ENCODE measurements at regions not wholly inside any gene's neighbourhood (a gene's known extent, or its start where the extent isn't known, plus 50 kb on each side); places are given as distances from the start of the nearest gene placed in this dataset.
"Not testable (repeated sequence)": the region's sequence is repeated elsewhere in the genome, so short reads cannot be mapped to it uniquely, and the experiment has no call there.

- Histone ChIP-seq H3K4me3 (ENCODE audit: low read depth, low read length, poor library complexity, severe bottlenecking) (no peak overlapping the region), H3K9me3 (ENCODE audit: low read length) (no peaks in the 10 kb centered on the region), H3K4me2 (ENCODE audit: low read length) (no peak overlapping the region), H3K79me2 (ENCODE audit: insufficient read depth, low read depth, low read length) (no peaks in the 10 kb centered on the region), H3K27ac (ENCODE audit: low read depth, low read length, poor library complexity, severe bottlenecking) (no peak overlapping the region), H3K36me3 (ENCODE audit: insufficient read depth, low read length) (no peaks in the 10 kb centered on the region), H4K20me1 (ENCODE audit: insufficient read depth, low read length) (no peaks in the 10 kb centered on the region), H3K9me2 (ENCODE audit: insufficient read depth, low read length) (no peaks in the 10 kb centered on the region), H2AFZ (ENCODE audit: low read length) (no peak overlapping the region), H3K4me1 (ENCODE audit: insufficient read depth, low read length, poor library complexity, severe bottlenecking) (no peaks in the 10 kb centered on the region)
- intact Hi-C loops (cut with micrococcal nuclease; ENCODE audit: unreplicated experiment) = no loop called here
- ChIA-PET POLR2A (no interaction called here), CTCF (ENCODE audit: unreplicated experiment) (no interaction called here)
- TF ChIP-seq EZH2phosphoT487 (IDR thresholded peaks at IDR 0.05; ENCODE audit: borderline replicate concordance, low read depth, low read length) (no peak), CTCF (conservative IDR thresholded peaks at IDR 0.05; ENCODE audit: low read length) (no peak)
- BruUV-seq (replicated peaks) = no TSS peak
- no peak for DNase-seq (ENCODE audit: low spot score)
Measured at GRCh38 chr9:21543187-21543586, 61.1 kb upstream of the IFNE start.

- H3K4me3 ChIP-seq (ENCODE audit: low read depth, low read length, poor library complexity, severe bottlenecking); H4K20me1 ChIP-seq (ENCODE audit: insufficient read depth, low read length); H3K36me3 ChIP-seq (ENCODE audit: insufficient read depth, low read length); BruUV-seq (replicated peaks); H3K4me2 ChIP-seq (ENCODE audit: low read length); DNase-seq (ENCODE audit: low spot score); H3K4me1 ChIP-seq (ENCODE audit: insufficient read depth, low read length, poor library complexity, severe bottlenecking); H2AFZ ChIP-seq (ENCODE audit: low read length); POLR2A ChIA-PET; H3K9me2 ChIP-seq (ENCODE audit: insufficient read depth, low read length); CTCF ChIA-PET (ENCODE audit: unreplicated experiment); H3K79me2 ChIP-seq (ENCODE audit: insufficient read depth, low read depth, low read length); H3K9me3 ChIP-seq (ENCODE audit: low read length); intact Hi-C loops (cut with micrococcal nuclease; ENCODE audit: unreplicated experiment); H3K27ac ChIP-seq (ENCODE audit: low read depth, low read length, poor library complexity, severe bottlenecking): not testable (repeated sequence)
Measured at GRCh38 chr9:21543816-21544215, 61.7 kb upstream of the IFNE start.

GRCh38 chr9:21546949-21547348, 64.8 kb upstream of the IFNE start:
- no peak overlapping the region for H3K4me3 ChIP-seq (ENCODE audit: low read depth, low read length, poor library complexity, severe bottlenecking)
- no peaks in the 10 kb centered on the region for H4K20me1 ChIP-seq (ENCODE audit: insufficient read depth, low read length)
- H3K4me2 ChIP-seq (ENCODE audit: low read length) = no peak overlapping the region
- TF ChIP-seq CTCF (conservative IDR thresholded peaks at IDR 0.05; ENCODE audit: low read length) = no peak
- TF ChIP-seq EZH2phosphoT487 (IDR thresholded peaks at IDR 0.05; ENCODE audit: borderline replicate concordance, low read depth, low read length) = no peak
- H3K9me3 ChIP-seq (ENCODE audit: low read length) = no peaks in the 10 kb centered on the region
- ChIA-PET POLR2A (no interaction called here), CTCF (ENCODE audit: unreplicated experiment) (no interaction called here)
- H3K27ac ChIP-seq (ENCODE audit: low read depth, low read length, poor library complexity, severe bottlenecking) = no peak overlapping the region
- BruUV-seq (replicated peaks) = no TSS peak
- DNase-seq (ENCODE audit: low spot score) = no peak
- no peaks in the 10 kb centered on the region for H3K79me2 ChIP-seq (ENCODE audit: insufficient read depth, low read depth, low read length)
- no peaks in the 10 kb centered on the region for H3K4me1 ChIP-seq (ENCODE audit: insufficient read depth, low read length, poor library complexity, severe bottlenecking)
- H3K9me2 ChIP-seq (ENCODE audit: insufficient read depth, low read length) = no peaks in the 10 kb centered on the region
- no peaks in the 10 kb centered on the region for H3K36me3 ChIP-seq (ENCODE audit: insufficient read depth, low read length)
- no peak overlapping the region for H2AFZ ChIP-seq (ENCODE audit: low read length)
- intact Hi-C loops (cut with micrococcal nuclease; ENCODE audit: unreplicated experiment) = no loop called here
